ENCODE measurements at regions not wholly inside any gene's neighbourhood (a gene's known extent, or its start where the extent isn't known, plus 50 kb on each side); places are given as distances from the start of the nearest gene placed in this dataset.

GRCh38 chr15:98280284-98280975, 319.9 kb downstream of the ARRDC4 start:
- Histone ChIP-seq H3K4me2 (ENCODE audit: insufficient read depth, low read length) (no peak overlapping the region), H3K9me1 (ENCODE audit: control insufficient read depth, insufficient read depth, low read length) (no peaks in the 10 kb centered on the region), H3K79me2 (ENCODE audit: control insufficient read depth, insufficient read depth, low read length) (no peaks in the 10 kb centered on the region), H3K4me3 (no peak overlapping the region), H3K9ac (ENCODE audit: insufficient read depth in 1 of 2, low read depth in 2 of 2, low read length in 2 of 2) (no peak overlapping the region), H3K4me1 (replicated peaks in 1 of 2; ENCODE audit: control insufficient read depth in 2 of 2, insufficient read depth in 2 of 2, low read length in 2 of 2) (no peaks in the 10 kb centered on the region), H3K36me3 (ENCODE audit: control insufficient read depth, insufficient read depth, low read length) (no peaks in the 10 kb centered on the region), H4K20me1 (replicated peaks; ENCODE audit: control insufficient read depth, insufficient read depth, low read length) (no peaks in the 10 kb centered on the region), H3K27ac (ENCODE audit: extremely low read depth, low read depth, low read length) (no peak overlapping the region), H2AFZ (ENCODE audit: low read depth, low read length) (no peak overlapping the region), H3K9me3 (replicated peaks; ENCODE audit: control insufficient read depth, insufficient read depth, low read depth, low read length) (no peaks in the 10 kb centered on the region), H3K27me3 (ENCODE audit: control insufficient read depth in 2 of 2, insufficient read depth in 2 of 2, low read length in 2 of 2) (peaks cover 1 to 6% of the 10 kb centered on the region in 2 experiments; a peak in 3 of 5 replicates)
- 1% methylated on average over 12 of the region's 15 CpGs for WGBS (ENCODE audit: insufficient coverage, low coverage, missing lambda C conversion rate)
- intact Hi-C loops (cut with micrococcal nuclease): no loop called here
- ATAC-seq: no peak
- CTCF ChIA-PET (ENCODE audit: low intra/inter-chr PET ratio): no interaction called here
- DNase-seq (ENCODE audit: extremely low read depth in 1 of 4, low spot score in 3 of 4): no peak
- in situ Hi-C loops (cut with MboI): loop anchor here (25.0 kb wide), 1 partner anchor 368 kb away; no protein-coding TSS in a partner anchor
- no peak for FAIRE-seq
- TF ChIP-seq PTTG1 (tag; IDR thresholded peaks at IDR 0.05; ENCODE audit: low read depth) (no peak), SMARCB1 (IDR thresholded peaks at IDR 0.05; ENCODE audit: insufficient read length, low read depth) (no peak), ZNF124 (CRISPR knock-in tag; IDR thresholded peaks at IDR 0.05) (no peak), ZNF507 (tag; conservative IDR thresholded peaks at IDR 0.05) (no peak), XRCC3 (IDR thresholded peaks at IDR 0.05) (no peak), POLR2AphosphoS2 (IDR thresholded peaks at IDR 0.05; ENCODE audit: low read length) (no peak), ZNF24 (IDR thresholded peaks at IDR 0.05) (no peak), THRAP3 (IDR thresholded peaks at IDR 0.05; ENCODE audit: borderline replicate concordance) (no peak), TAF1 (IDR thresholded peaks at IDR 0.05; ENCODE audit: control insufficient read depth, extremely low read depth, insufficient read depth, low read length, severe bottlenecking) (no peak), ZNF41 (CRISPR knock-in tag; conservative IDR thresholded peaks at IDR 0.05) (no peak)
- BruUV-seq (replicated peaks): no TSS peak
- POLR2A ChIA-PET: interaction anchor here (1.3 kb wide), 1 partner anchor 9 kb away, joined by 3 read pairs; no protein-coding TSS in a partner anchor
